Skeletal muscle cell (primary cell): ENCODE measurements at regions not wholly inside any gene's neighbourhood (a gene's known extent, or its start where the extent isn't known, plus 50 kb on each side); places are given as distances from the start of the nearest gene placed in this dataset.
"Not testable (repeated sequence)": the region's sequence is repeated elsewhere in the genome, so short reads cannot be mapped to it uniquely, and the experiment has no call there.

Experiments used
- DNase-seq: peaks from one replicate; pipeline ENCODE4 v3.0.0-alpha.2; 2010; ENCODE audit warnings: low read depth
- H3K4me3 ChIP-seq: 2 replicates; pipeline ENCODE4 v1.5.1; 2011; ENCODE audit warnings: low read depth, mild to moderate bottlenecking, control low read depth, low read length, moderate library complexity

- H3K4me3 ChIP-seq: no peak overlapping the region
- DNase-seq: no peak
Measured at GRCh38 chr12:74595696-74596095, 58.1 kb downstream of the ATXN7L3B start.

- H3K4me3 ChIP-seq: no peak overlapping the region
- DNase-seq: no peak
Measured at GRCh38 chr12:74598819-74599218, 61.2 kb downstream of the ATXN7L3B start.

- H3K4me3 ChIP-seq: no peak overlapping the region
- DNase-seq: no peak
Measured at GRCh38 chr12:74599932-74600331, 62.3 kb downstream of the ATXN7L3B start.

- not testable (repeated sequence) for DNase-seq, H3K4me3 ChIP-seq
Measured at GRCh38 chr12:74600817-74601216, 63.2 kb downstream of the ATXN7L3B start.

GRCh38 chr12:74602881-74603672 lies 65.4 kb downstream of the ATXN7L3B start:
- no peak overlapping the region for H3K4me3 ChIP-seq
- DNase-seq: no peak

- H3K4me3 ChIP-seq: no peak overlapping the region
- DNase-seq: no peak
Measured at GRCh38 chr12:74608231-74608775, 70.7 kb downstream of the ATXN7L3B start.

GRCh38 chr12:74610711-74611110 lies 73.1 kb downstream of the ATXN7L3B start:
- DNase-seq: no peak

GRCh38 chr12:74614426-74614825 lies 76.8 kb downstream of the ATXN7L3B start:
- H3K4me3 ChIP-seq: no peak overlapping the region
- no peak for DNase-seq

More at GRCh38 chr12:74610711-74611110, 73.1 kb downstream of the ATXN7L3B start:
- no peak overlapping the region for H3K4me3 ChIP-seq

- no peak overlapping the region for H3K4me3 ChIP-seq
- DNase-seq: no peak
Measured at GRCh38 chr12:74619084-74619483, 81.4 kb downstream of the ATXN7L3B start.

- no peak overlapping the region for H3K4me3 ChIP-seq
- DNase-seq: no peak
Measured at GRCh38 chr12:74619884-74620283, 82.2 kb downstream of the ATXN7L3B start.

- H3K4me3 ChIP-seq: no peak overlapping the region
- DNase-seq: no peak
Measured at GRCh38 chr12:74620921-74621320, 83.3 kb downstream of the ATXN7L3B start.

- DNase-seq: no peak
- H3K4me3 ChIP-seq: no peak overlapping the region
Measured at GRCh38 chr12:74624201-74624600, 86.6 kb downstream of the ATXN7L3B start.

GRCh38 chr12:74626397-74626796 lies 88.8 kb downstream of the ATXN7L3B start:
- no peak overlapping the region for H3K4me3 ChIP-seq
- DNase-seq: no peak

- no peak for DNase-seq
- no peak overlapping the region for H3K4me3 ChIP-seq
Measured at GRCh38 chr12:74641262-74641661, 103.6 kb downstream of the ATXN7L3B start.

GRCh38 chr12:74641694-74642093 lies 104.1 kb downstream of the ATXN7L3B start:
- no peak for DNase-seq

GRCh38 chr12:74644681-74645080 lies 107.0 kb downstream of the ATXN7L3B start:
- H3K4me3 ChIP-seq: no peak overlapping the region
- DNase-seq: no peak

More at GRCh38 chr12:74641694-74642093, 104.1 kb downstream of the ATXN7L3B start:
- no peak overlapping the region for H3K4me3 ChIP-seq

GRCh38 chr12:74646831-74647230 lies 109.2 kb downstream of the ATXN7L3B start:
- H3K4me3 ChIP-seq: no peak overlapping the region
- DNase-seq: no peak

- H3K4me3 ChIP-seq: no peak overlapping the region
- no peak for DNase-seq
Measured at GRCh38 chr12:74647256-74647655, 109.6 kb downstream of the ATXN7L3B start.

GRCh38 chr12:74656251-74656650 lies 118.6 kb downstream of the ATXN7L3B start:
- H3K4me3 ChIP-seq: no peak overlapping the region
- no peak for DNase-seq

- DNase-seq: no peak
- no peak overlapping the region for H3K4me3 ChIP-seq
Measured at GRCh38 chr12:74660442-74660841, 122.8 kb downstream of the ATXN7L3B start.

- no peak overlapping the region for H3K4me3 ChIP-seq
- no peak for DNase-seq
Measured at GRCh38 chr12:74663958-74664357, 126.3 kb downstream of the ATXN7L3B start.
